ENCODE measurements at regions not wholly inside any gene's neighbourhood (a gene's known extent, or its start where the extent isn't known, plus 50 kb on each side); places are given as distances from the start of the nearest gene placed in this dataset.

DNA sequence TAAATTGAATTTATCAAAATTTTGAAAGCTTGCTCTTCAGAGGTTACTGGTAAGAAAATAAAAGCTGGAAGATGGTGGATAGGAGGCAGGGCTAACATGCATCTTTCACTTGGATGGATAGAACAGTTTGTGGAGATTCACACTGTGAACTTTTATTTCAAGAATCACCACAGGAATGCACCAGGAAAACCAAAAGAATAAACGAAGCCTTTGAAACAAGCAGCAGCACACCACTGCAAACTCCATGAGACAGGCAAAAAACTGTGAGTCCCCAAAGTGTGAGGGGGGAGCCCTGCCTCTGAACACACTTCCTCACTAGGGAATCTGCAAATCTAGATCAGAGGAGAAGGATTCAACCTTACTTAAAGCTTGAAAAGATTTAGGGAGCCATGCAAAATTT lies 122.2 kb downstream of the RTP4 start:
- TF ChIP-seq POU2F2 (IDR thresholded peaks at IDR 0.05; ENCODE audit: low read depth, low read length) (no peak), POLR2A (IDR thresholded peaks at IDR 0.05; ENCODE audit: low read depth, low read length) (no peak), POLR2AphosphoS5 (IDR thresholded peaks at IDR 0.05; ENCODE audit: low read depth, low read length) (no peak)

Data from GM12891 (cell line).